ENCODE measurements at regions not wholly inside any gene's neighbourhood (a gene's known extent, or its start where the extent isn't known, plus 50 kb on each side); places are given as distances from the start of the nearest gene placed in this dataset.
"Not testable (repeated sequence)": the region's sequence is repeated elsewhere in the genome, so short reads cannot be mapped to it uniquely, and the experiment has no call there.

DNA sequence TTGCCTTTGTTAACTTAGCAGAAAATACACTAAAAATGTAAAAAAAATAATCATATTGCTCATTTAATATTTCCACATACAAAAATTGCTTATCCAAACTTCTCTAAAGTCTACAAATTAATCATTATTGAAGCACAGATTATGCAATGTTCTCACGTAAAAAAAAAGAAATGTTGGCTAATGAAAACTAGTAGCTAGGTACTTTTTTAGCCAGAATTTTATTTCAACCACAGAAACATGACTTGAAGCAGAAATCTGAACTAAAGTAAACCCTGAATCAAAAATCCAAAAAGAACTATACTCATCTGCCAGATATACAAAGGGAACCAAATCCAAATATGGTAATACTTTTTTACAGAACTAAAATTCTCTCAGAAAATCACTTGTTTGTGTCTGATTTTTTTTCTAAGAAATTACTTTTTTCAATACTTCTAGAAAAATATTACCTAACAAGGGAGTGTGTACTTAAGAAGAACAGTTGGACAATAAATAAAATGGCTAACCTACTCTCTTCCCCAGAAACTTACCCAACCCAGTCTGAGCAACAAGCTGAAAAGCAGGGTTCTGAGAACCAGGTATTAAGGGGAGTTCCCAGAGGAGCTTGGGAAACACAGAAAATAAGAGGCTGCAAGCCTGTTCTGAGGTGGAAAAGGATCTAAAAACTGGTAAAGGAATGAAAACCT is 78.4 kb upstream of the RAP1B start:
- H3K4me1 Mint-ChIP-seq: peaks cover 28% of the 10 kb centered on the region
- H3K9me3 Mint-ChIP-seq: no peaks in the 10 kb centered on the region
- no peak for DNase-seq
- CTCF ChIA-PET: no interaction called here
- H3K27me3 Mint-ChIP-seq: no peaks in the 10 kb centered on the region
- no peak overlapping the region for H3K4me3 Mint-ChIP-seq
- H3K27ac Mint-ChIP-seq: no peak overlapping the region
- H3K36me3 Mint-ChIP-seq: peaks cover 7% of the 10 kb centered on the region

DNA sequence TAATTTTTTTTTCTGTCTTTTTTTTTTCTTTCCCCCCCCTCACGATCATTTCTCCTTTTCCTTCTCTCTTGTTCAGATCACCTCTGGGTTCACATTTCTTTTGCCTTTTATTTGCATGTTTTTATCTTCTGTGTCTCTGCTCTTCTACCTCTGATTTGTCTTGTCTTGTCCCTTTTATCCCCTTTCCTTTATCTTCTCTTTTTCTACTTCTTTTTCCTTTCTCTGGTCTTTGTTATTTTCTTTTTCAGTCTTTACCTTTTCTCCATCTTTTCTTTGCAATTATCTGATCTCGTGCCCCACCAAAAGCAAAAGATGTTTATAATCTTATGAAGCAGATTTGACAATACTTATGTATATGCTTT is 77.8 kb upstream of the RAP1B start:
- no peak overlapping the region for H3K27ac Mint-ChIP-seq
- CTCF ChIA-PET: no interaction called here

DNA sequence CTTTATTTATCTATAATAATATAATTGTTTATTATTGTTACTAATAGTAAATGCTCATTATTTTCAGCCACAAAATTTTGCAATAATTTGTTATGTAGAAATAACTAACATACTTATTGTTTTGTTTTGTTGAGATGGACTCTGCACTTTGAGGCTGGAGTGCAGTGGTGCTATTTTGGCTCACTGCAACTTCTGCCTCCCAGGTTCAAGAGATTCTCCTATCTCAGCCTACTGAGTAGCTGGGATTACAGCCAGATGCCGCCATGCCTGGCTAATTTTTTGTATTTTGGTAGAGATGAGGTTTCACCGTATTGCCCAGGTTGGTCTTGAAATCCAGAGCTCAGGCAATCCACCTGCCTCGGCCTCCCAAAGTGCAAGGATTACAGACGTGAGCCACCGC is 76.6 kb upstream of the RAP1B start:
- H3K27me3 Mint-ChIP-seq: no peaks in the 10 kb centered on the region
- DNase-seq: no peak
- H3K9me3 Mint-ChIP-seq: no peaks in the 10 kb centered on the region
- peaks cover 45% of the 10 kb centered on the region for H3K4me1 Mint-ChIP-seq
- CTCF ChIA-PET: no interaction called here
- no peak overlapping the region for H3K4me3 Mint-ChIP-seq
- peaks cover 12% of the 10 kb centered on the region for H3K36me3 Mint-ChIP-seq
- H3K27ac Mint-ChIP-seq: no peak overlapping the region

More for the DNA sequence above, 77.8 kb upstream of the RAP1B start:
- H3K4me3 Mint-ChIP-seq: no peak overlapping the region
- no peaks in the 10 kb centered on the region for H3K9me3 Mint-ChIP-seq
- DNase-seq: no peak
- peaks cover 33% of the 10 kb centered on the region for H3K4me1 Mint-ChIP-seq
- H3K36me3 Mint-ChIP-seq: peaks cover 7% of the 10 kb centered on the region
- H3K27me3 Mint-ChIP-seq: no peaks in the 10 kb centered on the region

DNA sequence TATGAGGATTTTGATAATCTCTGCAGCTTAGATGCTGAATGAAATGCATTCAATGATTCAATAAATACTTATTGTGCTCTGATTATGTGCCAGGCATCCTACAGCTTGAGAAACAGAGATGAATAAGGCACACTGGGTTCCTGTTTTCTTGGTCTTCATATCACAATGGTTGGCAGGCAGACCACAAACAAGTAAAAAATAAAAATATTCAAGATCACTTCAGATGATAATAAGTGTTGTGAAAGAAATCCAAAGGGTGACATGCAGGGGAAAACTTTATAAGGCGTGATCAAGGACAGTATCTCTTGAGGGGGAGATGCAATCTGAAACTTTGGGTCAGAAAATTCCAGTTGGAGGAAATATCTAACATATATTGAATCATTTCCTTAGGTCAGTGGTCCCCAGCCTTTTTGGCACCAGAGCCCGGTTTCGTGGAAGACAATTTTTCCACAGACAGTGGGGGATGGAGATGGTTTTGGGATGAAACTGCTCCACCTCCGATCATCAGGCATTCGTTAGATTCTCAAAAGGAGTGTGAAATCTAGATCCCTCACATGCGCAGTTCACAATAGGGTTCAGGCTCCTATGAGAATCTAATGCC is 73.7 kb upstream of the RAP1B start:
- Mint-ChIP-seq H3K4me3 (no peak overlapping the region), H3K9me3 (peaks cover 12% of the 10 kb centered on the region), H3K27ac (no peak overlapping the region), H3K4me1 (peaks cover 71% of the 10 kb centered on the region), H3K36me3 (peaks cover 23% of the 10 kb centered on the region), H3K27me3 (peaks cover 4% of the 10 kb centered on the region)
- CTCF ChIA-PET: no interaction called here
- DNase-seq: no peak

DNA sequence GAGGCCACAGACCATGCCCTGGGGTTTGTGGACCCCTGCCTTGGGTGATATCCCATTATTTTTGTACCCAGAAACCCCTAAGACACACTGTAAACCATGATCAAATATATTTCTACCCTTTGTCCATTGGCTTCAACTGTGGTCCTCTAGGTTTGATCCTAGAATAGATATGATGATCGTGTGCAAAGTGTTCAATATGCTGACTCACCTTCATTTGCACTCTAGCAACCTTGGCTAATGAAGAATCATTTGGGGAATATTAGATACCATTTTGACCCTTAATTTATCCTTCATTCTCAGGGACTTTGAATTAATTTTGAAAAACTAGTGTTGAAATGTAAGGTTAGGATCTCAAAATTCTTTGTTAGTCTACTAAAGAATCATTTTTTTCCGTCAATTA is 73.1 kb upstream of the RAP1B start:
- Mint-ChIP-seq H3K4me3 (no peak overlapping the region), H3K4me1 (peaks cover 70% of the 10 kb centered on the region), H3K36me3 (peaks cover 23% of the 10 kb centered on the region), H3K27ac (no peak overlapping the region), H3K9me3 (peaks cover 12% of the 10 kb centered on the region), H3K27me3 (peaks cover 4% of the 10 kb centered on the region)
- CTCF ChIA-PET: no interaction called here
- DNase-seq: no peak

DNA sequence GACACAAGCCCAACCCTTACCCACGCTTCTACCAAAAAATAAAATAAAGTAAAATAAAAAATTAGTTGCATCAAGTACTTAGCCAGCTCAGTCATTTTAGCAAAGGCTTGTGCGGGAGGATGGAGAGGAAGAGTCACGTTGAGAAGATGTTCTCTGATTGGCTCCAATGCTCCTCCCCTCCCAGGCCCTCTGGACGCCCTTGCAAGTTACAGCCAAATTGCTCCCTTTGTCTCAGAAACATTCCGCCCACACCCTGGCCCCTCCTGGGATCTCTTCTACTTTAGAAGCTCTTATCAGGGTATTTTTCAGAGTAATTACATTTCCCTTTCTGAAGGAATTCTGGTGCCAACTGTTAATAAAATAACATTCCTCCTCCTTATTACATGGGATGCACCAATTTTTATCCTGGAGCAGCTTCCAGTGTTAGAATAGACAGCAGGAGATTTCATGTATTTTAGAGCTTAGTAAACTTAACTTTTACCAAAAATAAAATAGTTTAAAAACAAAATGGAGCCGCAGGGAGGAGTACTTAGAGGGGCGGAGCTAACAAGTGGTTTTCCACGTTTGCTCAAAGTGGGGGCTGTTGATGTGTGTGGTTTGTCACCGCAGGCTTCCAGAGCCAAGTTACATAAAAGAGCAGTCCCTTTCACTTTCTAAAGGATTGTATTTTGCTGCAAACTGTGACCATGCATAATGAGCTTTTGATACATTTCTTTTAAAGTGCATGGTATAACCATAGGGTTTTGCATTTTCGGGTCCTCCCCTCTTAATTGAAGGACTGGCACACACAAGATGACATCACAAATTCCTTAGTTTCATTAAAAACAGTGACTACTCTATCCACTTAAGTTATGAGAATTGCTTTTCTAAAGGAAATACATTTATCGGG is 71.7 kb upstream of the RAP1B start:
- Mint-ChIP-seq H3K4me3 (peak overlapping the region; percentile 49), H3K27me3 (peaks cover 4% of the 10 kb centered on the region), H3K9me3 (peaks cover 12% of the 10 kb centered on the region), H3K4me1 (peaks cover 64% of the 10 kb centered on the region), H3K27ac (peak overlapping the region; percentile 95), H3K36me3 (peaks cover 23% of the 10 kb centered on the region)
- DNase-seq: peak; percentile 86
- CTCF ChIA-PET: interaction anchor here (0.8 to 1.5 kb wide), 3 partner anchors 21 to 152 kb away, joined by 3 to 4 read pairs (median 4); no protein-coding TSS in a partner anchor

DNA sequence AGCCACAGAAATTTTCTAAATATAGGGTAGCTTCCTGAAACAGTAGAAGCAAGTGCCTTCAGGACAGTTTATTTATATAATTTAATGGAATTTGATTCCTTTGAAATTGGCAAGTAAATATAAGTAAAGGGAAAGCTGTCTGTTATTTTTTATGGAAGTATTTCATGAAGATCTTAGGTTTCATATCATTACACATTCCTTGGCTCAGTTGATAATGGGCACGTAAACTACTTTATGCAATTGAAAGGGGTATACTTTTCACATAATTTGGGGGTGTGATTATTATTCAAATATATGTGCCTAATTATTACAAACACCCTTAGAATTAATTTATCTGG is 71.1 kb upstream of the RAP1B start:
- H3K27ac Mint-ChIP-seq: peak overlapping the region; percentile 95
- H3K4me1 Mint-ChIP-seq: peaks cover 64% of the 10 kb centered on the region
- peak overlapping the region; percentile 49 for H3K4me3 Mint-ChIP-seq
- DNase-seq: no peak
- peaks cover 4% of the 10 kb centered on the region for H3K27me3 Mint-ChIP-seq
- CTCF ChIA-PET: interaction anchor here (1.1 to 1.5 kb wide), 2 partner anchors 54 to 153 kb away, joined by 3 to 4 read pairs; no protein-coding TSS in a partner anchor
- peaks cover 15% of the 10 kb centered on the region for H3K9me3 Mint-ChIP-seq
- peaks cover 23% of the 10 kb centered on the region for H3K36me3 Mint-ChIP-seq

DNA sequence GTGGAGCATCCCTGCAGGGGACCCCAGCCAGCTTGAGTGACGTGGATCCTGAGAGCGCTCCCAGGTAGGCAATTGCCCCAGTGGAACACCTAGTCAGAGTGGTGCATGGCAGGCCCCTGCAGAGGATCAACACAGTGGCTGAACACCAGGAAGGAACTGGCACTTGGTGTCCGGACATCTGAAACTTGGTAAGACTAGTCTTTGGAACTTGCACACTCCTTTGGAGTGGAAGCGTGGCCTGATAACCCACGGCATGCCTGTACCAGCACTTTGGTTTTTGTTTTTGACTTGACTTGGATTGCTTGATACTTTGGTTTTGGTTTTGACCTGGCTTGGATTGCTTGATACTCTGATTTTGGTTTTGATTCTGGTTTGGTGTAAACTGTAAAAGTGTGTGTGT is 69.9 kb upstream of the RAP1B start:
- CTCF ChIA-PET, H3K27me3 Mint-ChIP-seq, DNase-seq, H3K4me3 Mint-ChIP-seq: not testable (repeated sequence)
- Mint-ChIP-seq H3K36me3 (peaks cover 23% of the 10 kb centered on the region), H3K4me1 (peaks cover 63% of the 10 kb centered on the region), H3K27ac (peak overlapping the region; percentile 8), H3K9me3 (peaks cover 20% of the 10 kb centered on the region)

DNA sequence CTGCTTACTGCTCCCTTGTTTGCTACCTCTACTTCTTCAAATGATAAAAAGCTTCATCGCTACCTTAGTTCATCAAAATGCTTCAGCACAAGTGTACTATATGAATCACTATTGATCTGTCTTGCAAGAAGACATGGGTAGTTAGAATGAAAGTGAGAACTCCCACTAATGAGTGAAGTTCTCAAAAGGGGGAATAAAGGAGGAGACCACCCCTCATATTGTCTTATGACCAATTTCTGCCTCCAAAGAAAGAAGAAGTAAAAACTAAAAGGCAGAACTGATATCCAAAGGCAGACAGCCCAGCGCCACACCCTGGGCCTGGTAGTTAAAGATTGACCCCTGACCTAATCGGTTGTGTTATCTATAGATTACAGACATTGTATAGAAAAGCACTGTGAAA is 63.4 kb upstream of the RAP1B start:
- H3K4me1 Mint-ChIP-seq, DNase-seq, H3K27me3 Mint-ChIP-seq, H3K27ac Mint-ChIP-seq, H3K4me3 Mint-ChIP-seq, CTCF ChIA-PET, H3K36me3 Mint-ChIP-seq: not testable (repeated sequence)
- peaks cover 38% of the 10 kb centered on the region for H3K9me3 Mint-ChIP-seq

DNA sequence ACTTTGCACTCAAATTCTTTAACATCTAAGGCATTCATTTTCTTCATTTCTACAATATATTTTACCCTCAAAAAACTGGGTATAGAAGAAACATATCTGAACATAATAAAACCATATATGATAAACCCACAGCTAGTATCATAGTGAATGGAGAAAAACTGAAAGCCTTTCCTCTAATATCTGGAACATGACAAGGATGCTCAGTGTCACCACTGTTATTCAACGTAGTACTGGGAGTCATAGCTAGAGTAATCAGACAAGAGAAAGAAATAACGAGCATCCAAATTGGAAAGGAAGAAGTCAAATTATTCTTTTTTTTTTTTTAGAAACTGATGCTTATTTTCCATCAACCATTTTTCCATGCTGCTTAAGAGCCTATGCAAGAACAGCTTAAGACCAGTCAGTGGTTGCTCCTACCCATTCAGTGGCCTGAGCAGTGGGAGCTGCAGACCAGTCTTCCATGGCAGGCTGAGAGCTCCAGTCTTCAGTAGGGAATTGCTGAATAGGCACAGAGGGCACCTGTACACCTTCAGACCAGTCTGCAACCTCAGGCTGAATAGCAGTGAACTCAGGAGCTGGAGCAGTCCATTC is 58.0 kb upstream of the RAP1B start:
- H3K4me1 Mint-ChIP-seq, H3K27ac Mint-ChIP-seq, H3K4me3 Mint-ChIP-seq, DNase-seq, H3K36me3 Mint-ChIP-seq: not testable (repeated sequence)
- Mint-ChIP-seq H3K9me3 (peaks cover 14% of the 10 kb centered on the region), H3K27me3 (peaks cover 13% of the 10 kb centered on the region)
- CTCF ChIA-PET: interaction anchor here (0.7 kb wide), 1 partner anchor 22 kb away, joined by 4 read pairs; no protein-coding TSS in a partner anchor

DNA sequence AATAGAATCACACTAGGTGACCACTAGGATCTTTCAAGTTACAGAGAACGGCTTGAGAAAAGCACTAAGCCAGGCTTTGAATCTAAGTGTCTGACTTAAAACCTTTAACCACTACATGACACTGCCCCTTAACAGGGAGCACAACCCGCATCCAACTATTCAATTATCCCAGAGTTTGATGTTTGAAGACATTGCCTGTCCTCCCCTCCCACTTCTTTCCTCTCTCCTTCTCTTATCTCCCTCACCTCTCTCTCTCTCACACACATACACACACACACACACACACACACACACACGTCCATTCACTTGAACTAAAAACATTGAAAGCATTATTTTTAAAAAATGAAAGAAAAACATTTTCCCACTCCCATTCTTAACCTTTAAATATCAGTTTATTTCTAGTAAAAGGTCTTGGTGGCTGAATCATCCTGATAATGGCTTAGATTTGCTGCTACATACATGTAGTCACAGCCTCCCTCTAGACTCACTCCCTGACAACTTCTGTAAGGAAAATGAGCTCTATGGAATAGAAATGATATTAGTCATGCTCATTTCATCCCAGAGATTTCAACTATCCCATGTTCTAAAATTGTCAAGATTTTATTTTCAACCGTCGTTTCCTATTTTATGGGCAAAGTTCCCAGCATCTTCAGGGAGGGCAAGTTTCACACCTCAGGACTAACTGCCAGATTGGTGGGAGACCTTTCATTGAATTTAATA is 53.5 kb upstream of the RAP1B start:
- Mint-ChIP-seq H3K27ac (peak overlapping the region; percentile 28), H3K27me3 (peaks cover 9% of the 10 kb centered on the region), H3K4me1 (peaks cover 8% of the 10 kb centered on the region), H3K4me3 (no peak overlapping the region), H3K36me3 (no peaks in the 10 kb centered on the region), H3K9me3 (no peaks in the 10 kb centered on the region)
- CTCF ChIA-PET: no interaction called here
- no peak for DNase-seq

DNA sequence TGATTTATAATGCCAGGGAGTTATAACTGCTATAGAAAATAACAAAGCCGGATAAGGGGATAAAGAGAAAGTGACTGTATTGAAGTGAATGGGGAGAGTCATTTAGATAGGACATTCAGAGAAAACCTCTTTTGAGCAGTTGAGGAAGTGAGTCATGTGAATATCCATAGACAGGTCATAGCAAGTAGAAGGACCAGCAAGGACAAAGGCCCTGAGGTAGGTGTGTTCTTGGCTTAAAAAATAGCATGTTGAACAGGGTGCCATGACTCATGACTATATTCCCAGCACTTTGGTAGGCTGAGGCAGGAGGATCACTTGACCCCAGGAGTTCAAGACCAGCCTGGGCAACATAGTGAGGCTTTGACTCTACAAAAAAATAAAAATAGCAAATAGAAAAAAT is 51.5 kb upstream of the RAP1B start:
- H3K4me1 Mint-ChIP-seq: peaks cover 9% of the 10 kb centered on the region
- H3K4me3 Mint-ChIP-seq: no peak overlapping the region
- no peaks in the 10 kb centered on the region for H3K9me3 Mint-ChIP-seq
- H3K36me3 Mint-ChIP-seq: no peaks in the 10 kb centered on the region
- CTCF ChIA-PET: no interaction called here
- no peak for DNase-seq
- no peaks in the 10 kb centered on the region for H3K27me3 Mint-ChIP-seq
- no peak overlapping the region for H3K27ac Mint-ChIP-seq

DNA sequence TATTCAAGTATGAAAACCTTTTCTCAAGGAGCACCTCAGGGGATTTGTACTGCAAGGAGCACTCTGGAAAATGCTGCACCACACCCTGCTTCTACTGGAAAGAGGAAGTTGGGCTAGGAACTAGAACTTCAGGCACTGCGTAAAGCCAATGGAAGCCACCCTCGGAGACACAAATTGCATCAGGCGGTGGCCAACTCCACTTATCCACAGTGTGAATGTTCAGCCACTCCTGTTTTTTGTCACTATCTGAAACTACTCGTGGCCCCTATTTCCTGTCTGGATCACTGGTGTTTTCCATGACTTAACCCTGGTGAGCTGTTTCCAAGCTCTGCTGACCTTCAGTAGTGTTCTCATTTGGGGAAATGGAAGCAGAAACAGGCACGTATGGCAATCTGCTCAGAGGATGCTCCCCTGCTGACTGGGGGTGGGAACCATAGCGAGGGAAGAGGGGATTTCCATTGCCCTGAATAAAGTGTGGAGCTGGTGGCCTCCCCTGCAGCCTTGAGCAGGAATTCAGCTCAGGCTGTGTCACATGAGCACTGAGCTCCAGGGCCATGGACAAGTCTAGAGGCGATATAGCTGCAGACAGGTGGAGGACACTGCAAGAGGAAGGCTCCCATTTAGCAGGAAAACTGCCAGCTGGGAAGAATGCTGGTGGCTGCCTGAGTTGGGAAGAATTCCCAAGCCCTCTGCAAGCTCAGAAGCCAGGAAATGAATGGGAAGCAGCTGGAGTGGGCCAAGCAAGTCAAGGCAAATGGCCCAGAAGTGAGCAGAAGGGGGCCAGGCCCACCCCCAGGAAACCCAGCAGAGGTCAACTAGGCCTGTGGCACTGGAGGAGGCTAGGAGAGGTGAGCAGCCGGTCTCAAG is 50.5 kb upstream of the RAP1B start:
- no peak for DNase-seq
- no peaks in the 10 kb centered on the region for H3K36me3 Mint-ChIP-seq
- H3K4me3 Mint-ChIP-seq: no peak overlapping the region
- no peaks in the 10 kb centered on the region for H3K9me3 Mint-ChIP-seq
- no peak overlapping the region for H3K27ac Mint-ChIP-seq
- no peaks in the 10 kb centered on the region for H3K27me3 Mint-ChIP-seq
- peaks cover 18% of the 10 kb centered on the region for H3K4me1 Mint-ChIP-seq
- CTCF ChIA-PET: interaction anchor here (1.3 kb wide), 1 partner anchor 16 kb away, joined by 3 read pairs; no protein-coding TSS in a partner anchor
